ENCODE measurements at regions not wholly inside any gene's neighbourhood (a gene's known extent, or its start where the extent isn't known, plus 50 kb on each side); places are given as distances from the start of the nearest gene placed in this dataset.

DNA sequence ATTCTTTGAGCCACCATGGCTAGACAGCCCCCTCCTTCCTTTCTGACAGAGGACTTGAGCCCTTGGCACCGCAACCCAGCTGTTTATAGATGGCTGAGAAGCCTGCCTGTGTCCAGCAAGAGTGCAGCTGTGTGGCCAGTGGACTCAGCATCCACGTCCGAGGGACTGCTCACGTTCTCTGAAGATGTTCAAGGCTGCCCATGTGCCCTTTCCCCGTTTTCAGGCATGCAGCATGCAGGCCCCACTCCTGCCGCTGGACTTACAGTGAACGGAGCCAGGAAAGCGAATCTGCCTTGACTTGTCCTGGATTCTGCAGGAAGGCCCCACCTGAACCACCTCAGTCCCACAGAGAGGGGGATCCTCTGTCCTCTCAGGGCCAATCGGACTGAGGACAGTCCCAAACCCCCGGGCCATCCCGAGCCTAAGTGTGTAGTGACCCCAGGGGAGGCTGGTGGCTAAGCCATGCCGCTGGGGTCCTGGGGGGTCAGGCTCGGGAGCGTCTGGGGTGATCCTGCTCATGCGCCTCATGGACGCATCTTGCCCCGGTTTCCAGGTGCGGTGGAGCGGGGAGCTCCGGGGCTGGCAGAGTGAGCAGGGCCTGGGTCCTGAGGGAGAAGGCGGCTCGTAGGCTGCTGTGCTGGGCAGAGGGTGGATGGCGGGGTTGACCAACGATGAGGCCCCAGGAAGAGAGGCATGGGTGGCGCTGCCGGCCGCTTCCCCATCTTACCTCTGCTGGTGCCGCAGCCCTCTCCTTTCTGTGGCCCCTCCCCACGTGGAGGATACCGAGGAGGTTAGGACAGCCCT, 170.7 kb downstream of the CTTN start:
- Mint-ChIP-seq H3K9me3 (peaks cover 0 to 5% of the 10 kb centered on the region in 2 donors), H3K36me3 (no peaks in the 10 kb centered on the region), H3K27ac (no peak overlapping the region), H3K27me3 (peaks cover 34 to 52% of the 10 kb centered on the region in 2 donors), H3K4me3 (no peak overlapping the region), H3K4me1 (peaks cover 0 to 1% of the 10 kb centered on the region in 2 donors)
- no peak for DNase-seq
- no peak for ATAC-seq (replicated peaks)

DNA sequence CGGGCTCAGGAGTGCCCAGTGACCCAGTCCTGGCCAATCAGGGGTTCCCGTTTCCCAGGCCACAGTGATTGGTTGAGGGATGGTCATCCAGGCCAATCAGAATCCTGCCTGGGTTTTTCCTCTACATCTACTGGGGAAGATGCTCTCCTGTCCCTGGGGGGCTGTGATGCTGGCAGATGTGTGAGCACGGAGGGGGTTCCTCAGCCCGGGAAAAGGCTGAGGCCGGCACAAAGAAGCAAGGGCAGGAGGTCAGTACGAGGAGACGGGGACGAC, 171.2 kb downstream of the CTTN start:
- DNase-seq: no peak
- Mint-ChIP-seq H3K27ac (no peak overlapping the region), H3K9me3 (peaks cover 0 to 5% of the 10 kb centered on the region in 2 donors), H3K27me3 (peaks cover 39 to 52% of the 10 kb centered on the region in 2 donors), H3K4me1 (peaks cover 0 to 1% of the 10 kb centered on the region in 2 donors), H3K36me3 (no peaks in the 10 kb centered on the region), H3K4me3 (no peak overlapping the region)
- ATAC-seq (replicated peaks): no peak

DNA sequence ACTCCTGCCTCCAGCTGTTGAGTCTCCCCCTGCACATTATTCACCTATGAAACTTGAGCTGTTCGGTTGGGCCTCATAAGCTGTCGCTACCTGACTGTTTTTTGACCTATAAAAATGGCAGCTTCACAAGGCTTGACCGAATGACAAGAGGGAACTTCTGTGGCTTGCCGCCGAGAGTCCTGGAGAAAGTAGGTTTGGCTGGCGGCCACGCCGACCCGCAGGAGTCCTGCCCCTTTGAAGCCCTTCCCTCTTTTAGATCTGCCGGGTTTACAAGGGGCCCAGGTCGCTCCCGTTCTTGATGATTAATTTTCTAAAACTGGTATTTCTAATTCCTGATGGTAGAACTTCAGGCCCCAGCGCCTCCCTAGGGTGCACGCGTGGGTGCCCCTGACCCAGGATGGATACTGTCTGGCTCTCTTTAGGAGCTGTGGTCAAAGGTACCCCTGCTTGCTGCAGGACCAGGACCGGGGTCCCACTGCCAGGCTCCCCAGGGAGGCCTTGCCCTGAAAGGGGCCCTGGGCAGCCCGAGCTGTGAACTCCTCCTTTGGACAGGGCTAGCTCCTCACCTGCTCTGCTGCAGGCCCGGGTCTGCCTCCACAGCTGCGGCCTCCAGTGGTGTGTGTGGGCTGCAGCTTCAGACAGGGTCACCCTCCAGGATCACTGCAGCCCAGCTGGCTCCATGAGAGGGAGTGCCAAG, 171.8 kb downstream of the CTTN start:
- DNase-seq (no peak), ATAC-seq (replicated peaks) (no peak)
- H3K27me3 Mint-ChIP-seq: peaks cover 44 to 52% of the 10 kb centered on the region in 2 donors
- H3K4me1 Mint-ChIP-seq: peaks cover 0 to 1% of the 10 kb centered on the region in 2 donors
- peaks cover 0 to 5% of the 10 kb centered on the region in 2 donors for H3K9me3 Mint-ChIP-seq
- no peak overlapping the region for H3K4me3 Mint-ChIP-seq
- H3K27ac Mint-ChIP-seq: no peak overlapping the region
- H3K36me3 Mint-ChIP-seq: no peaks in the 10 kb centered on the region

- no peak for ATAC-seq (replicated peaks)
- Mint-ChIP-seq H3K27ac (no peak overlapping the region), H3K27me3 (peaks cover 44 to 47% of the 10 kb centered on the region in 2 donors), H3K4me3 (no peak overlapping the region), H3K4me1 (peaks cover 0 to 1% of the 10 kb centered on the region in 2 donors), H3K9me3 (peaks cover 0 to 3% of the 10 kb centered on the region in 2 donors), H3K36me3 (no peaks in the 10 kb centered on the region)
- no peak for DNase-seq
Observed at GRCh38 chr11:70570693-70571395, 172.5 kb downstream of the CTTN start.

- Mint-ChIP-seq H3K4me3 (no peak overlapping the region), H3K4me1 (peaks cover 0 to 1% of the 10 kb centered on the region in 2 donors), H3K9me3 (peaks cover 0 to 1% of the 10 kb centered on the region in 2 donors), H3K27ac (no peak overlapping the region), H3K27me3 (peaks cover 28 to 31% of the 10 kb centered on the region in 2 donors), H3K36me3 (no peaks in the 10 kb centered on the region)
- DNase-seq (no peak), ATAC-seq (replicated peaks) (no peak)
Observed at GRCh38 chr11:70572974-70573260, 174.6 kb downstream of the CTTN start.

DNA sequence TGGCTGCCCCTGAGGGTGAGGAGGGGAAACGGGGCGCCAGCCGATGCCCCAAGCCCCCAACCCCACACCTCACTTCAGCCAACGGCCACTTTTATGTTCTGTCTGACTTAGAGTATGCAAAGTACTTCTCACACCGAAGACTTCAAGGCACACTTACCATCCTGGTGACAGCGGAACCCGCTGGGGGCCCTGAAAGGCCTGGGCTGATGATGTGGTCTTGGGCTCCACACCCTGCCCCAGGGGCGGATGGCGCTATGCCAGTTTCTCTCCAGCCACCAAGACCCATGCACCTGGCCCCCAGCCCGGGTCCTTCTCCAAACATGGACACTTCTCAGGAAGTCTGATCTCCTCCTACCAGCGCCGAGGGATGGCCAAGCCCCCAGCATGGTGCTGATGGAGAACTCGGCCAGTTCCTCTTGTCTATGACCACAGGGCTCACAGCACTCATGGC, 175.4 kb downstream of the CTTN start:
- no peak overlapping the region for H3K4me3 Mint-ChIP-seq
- H3K27me3 Mint-ChIP-seq: peaks cover 24 to 30% of the 10 kb centered on the region in 2 donors
- ATAC-seq (replicated peaks) (no peak), DNase-seq (no peak)
- no peak overlapping the region for H3K27ac Mint-ChIP-seq
- H3K9me3 Mint-ChIP-seq: peaks cover 0 to 1% of the 10 kb centered on the region in 2 donors
- H3K4me1 Mint-ChIP-seq: peaks cover 0 to 1% of the 10 kb centered on the region in 2 donors
- H3K36me3 Mint-ChIP-seq: no peaks in the 10 kb centered on the region

GRCh38 chr11:70574725-70575347, 176.5 kb downstream of the CTTN start:
- no peak overlapping the region for H3K4me3 Mint-ChIP-seq
- peaks cover 0 to 1% of the 10 kb centered on the region in 2 donors for H3K9me3 Mint-ChIP-seq
- H3K36me3 Mint-ChIP-seq: no peaks in the 10 kb centered on the region
- H3K27ac Mint-ChIP-seq: no peak overlapping the region
- no peak for ATAC-seq (replicated peaks)
- peaks cover 14 to 20% of the 10 kb centered on the region in 2 donors for H3K27me3 Mint-ChIP-seq
- DNase-seq: no peak
- H3K4me1 Mint-ChIP-seq: no peaks in the 10 kb centered on the region

DNA sequence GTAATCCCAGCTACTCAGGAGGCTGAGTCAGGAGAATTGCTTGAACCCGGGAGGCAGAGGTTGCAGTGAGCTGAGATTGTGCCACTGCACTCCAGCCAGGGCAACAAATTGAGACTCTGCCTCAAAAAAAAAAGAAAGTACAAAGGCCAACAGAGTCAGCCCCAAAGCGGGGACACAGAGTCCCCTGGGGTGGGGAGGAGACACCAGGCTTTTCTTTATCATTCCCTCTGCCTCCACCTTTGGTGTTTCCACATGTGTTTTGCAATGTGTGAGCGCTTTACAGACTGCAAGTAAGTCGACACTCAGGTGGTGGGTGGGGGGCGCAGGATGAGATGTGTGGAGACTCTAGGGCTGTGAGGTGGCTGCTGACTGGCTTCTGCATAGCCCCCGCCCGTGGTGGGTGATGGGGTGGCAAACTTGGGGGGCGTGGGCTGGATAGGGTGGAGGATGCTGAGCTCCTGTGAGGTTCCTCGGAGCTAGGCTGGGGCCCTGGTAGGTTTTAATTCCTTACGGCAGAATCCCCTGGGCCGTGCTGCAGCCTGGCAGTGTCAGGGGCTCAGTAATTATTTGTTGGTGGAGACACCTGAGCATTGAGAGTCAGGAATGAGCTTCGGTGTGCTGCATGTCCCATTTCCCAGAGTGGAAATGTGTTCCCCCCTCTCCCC, 177.2 kb downstream of the CTTN start:
- H3K36me3 Mint-ChIP-seq: no peaks in the 10 kb centered on the region

DNA sequence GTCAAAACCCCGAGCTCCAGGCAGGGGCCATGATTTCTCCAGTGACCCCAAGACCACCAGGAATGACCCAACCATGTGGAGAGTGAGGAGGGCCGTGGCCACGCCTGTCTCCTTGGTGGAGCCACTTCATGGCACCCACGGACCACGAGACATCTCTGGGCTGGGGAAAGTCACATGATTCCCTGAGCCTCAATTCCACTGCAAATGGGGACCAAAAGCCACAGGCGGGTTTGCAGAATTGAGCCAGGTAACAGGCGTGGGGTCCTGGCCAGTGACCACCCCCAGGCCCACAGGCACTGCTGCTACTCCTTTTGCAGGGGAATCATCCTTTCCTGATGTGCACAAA, 178.9 kb downstream of the CTTN start:
- Mint-ChIP-seq H3K27me3 (peaks cover 13 to 19% of the 10 kb centered on the region in 2 donors), H3K9me3 (peaks cover 0 to 1% of the 10 kb centered on the region in 2 donors), H3K27ac (no peak overlapping the region), H3K4me3 (no peak overlapping the region), H3K4me1 (no peaks in the 10 kb centered on the region), H3K36me3 (no peaks in the 10 kb centered on the region)
- no peak for DNase-seq
- no peak for ATAC-seq (replicated peaks)

More for the DNA sequence above, 177.2 kb downstream of the CTTN start:
- Mint-ChIP-seq H3K27ac (no peak overlapping the region), H3K9me3 (peaks cover 0 to 1% of the 10 kb centered on the region in 2 donors), H3K27me3 (peaks cover 13 to 19% of the 10 kb centered on the region in 2 donors), H3K4me1 (no peaks in the 10 kb centered on the region), H3K4me3 (no peak overlapping the region)
- DNase-seq (no peak), ATAC-seq (replicated peaks) (no peak)

DNA sequence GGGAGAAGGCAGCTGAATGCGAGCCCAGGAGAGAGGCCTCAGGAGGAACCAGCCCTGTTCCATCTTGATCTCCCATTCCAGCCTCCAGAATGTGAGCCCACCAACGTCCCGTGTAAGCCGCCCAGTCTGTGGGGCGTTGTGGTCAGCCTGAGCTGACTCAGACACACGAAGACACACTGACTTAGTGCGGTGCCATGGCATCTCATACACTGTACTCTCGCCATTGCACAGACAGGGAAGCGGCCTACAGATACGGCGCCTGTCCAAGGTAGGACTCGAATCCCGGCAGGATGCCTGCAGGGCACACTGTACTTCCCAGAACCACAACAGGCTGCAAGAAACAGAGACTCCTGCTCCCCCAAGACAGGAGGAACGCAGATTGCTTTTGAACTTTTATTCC, 179.6 kb downstream of the CTTN start:
- no peak overlapping the region for H3K4me3 Mint-ChIP-seq
- peaks cover 12 to 13% of the 10 kb centered on the region in 2 donors for H3K27me3 Mint-ChIP-seq
- no peaks in the 10 kb centered on the region for H3K4me1 Mint-ChIP-seq
- no peaks in the 10 kb centered on the region for H3K36me3 Mint-ChIP-seq
- no peaks in the 10 kb centered on the region for H3K9me3 Mint-ChIP-seq
- DNase-seq: no peak
- ATAC-seq (replicated peaks): no peak
- H3K27ac Mint-ChIP-seq: no peak overlapping the region

DNA sequence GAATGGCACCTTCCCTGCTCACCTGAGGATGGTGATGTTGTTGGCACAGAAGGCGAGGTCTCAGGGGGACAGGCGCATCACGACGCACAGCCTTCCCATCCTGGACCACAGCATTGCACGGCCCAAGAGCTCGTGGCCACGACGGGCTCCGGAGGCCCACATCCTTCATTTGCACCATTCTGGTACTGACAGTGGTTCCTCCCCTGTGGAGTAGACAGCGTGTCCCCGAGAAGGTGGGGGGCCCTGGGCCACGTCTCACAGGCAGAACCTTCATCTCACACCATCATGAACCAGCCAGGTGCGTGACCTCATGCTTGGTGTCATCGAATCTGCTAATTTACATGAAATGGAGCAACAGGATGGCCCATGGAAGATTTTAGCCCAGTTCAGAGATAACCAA, 180.0 kb downstream of the CTTN start:
- Mint-ChIP-seq H3K36me3 (no peaks in the 10 kb centered on the region), H3K27ac (no peak overlapping the region), H3K4me1 (no peaks in the 10 kb centered on the region), H3K4me3 (no peak overlapping the region), H3K9me3 (no peaks in the 10 kb centered on the region), H3K27me3 (peaks cover 12 to 13% of the 10 kb centered on the region in 2 donors)
- DNase-seq (no peak), ATAC-seq (replicated peaks) (no peak)

GRCh38 chr11:70578831-70579230, 180.5 kb downstream of the CTTN start:
- no peaks in the 10 kb centered on the region for H3K36me3 Mint-ChIP-seq
- H3K4me3 Mint-ChIP-seq: no peak overlapping the region
- H3K4me1 Mint-ChIP-seq: no peaks in the 10 kb centered on the region
- ATAC-seq (replicated peaks) (no peak), DNase-seq (no peak)
- H3K9me3 Mint-ChIP-seq: no peaks in the 10 kb centered on the region
- H3K27me3 Mint-ChIP-seq: peaks cover 12% of the 10 kb centered on the region in 2 donors
- H3K27ac Mint-ChIP-seq: no peak overlapping the region

DNA sequence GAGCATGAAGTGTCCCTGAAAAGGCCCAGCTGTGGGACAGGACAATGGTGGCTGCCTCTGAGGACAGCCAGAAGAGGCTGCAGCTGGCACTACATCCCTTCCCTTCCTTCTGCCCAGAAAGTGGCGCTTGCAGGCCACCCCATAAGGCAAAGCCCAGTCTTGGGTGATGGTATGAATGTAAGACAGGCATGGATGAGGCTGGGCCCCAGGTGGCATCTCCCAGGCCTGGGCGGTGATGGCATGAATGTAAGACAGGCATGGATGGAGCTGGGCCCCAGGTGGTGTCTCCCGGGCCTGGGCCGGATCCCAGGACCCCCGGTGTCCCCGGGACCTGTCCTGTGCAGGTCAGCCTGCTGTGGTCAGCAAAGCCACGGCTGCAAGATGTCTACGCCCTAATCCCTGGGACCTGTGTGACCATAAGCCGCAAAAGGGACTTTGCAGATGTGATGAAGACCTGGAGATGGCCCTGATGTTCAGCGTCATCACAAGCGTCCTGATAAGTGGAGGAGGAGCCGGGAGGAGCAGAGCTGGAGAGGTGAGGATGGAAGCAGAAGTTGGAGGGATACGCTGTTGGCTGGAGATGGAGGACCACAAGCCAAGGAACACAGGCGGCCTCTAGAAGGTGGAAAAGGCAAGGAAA, 181.1 kb downstream of the CTTN start:
- Mint-ChIP-seq H3K9me3 (no peaks in the 10 kb centered on the region), H3K36me3 (no peaks in the 10 kb centered on the region), H3K4me3 (no peak overlapping the region), H3K27me3 (peaks cover 6% of the 10 kb centered on the region in 2 donors), H3K4me1 (no peaks in the 10 kb centered on the region), H3K27ac (no peak overlapping the region)
- DNase-seq (no peak), ATAC-seq (replicated peaks) (no peak)

Measured in stimulated activated naive B cell treated with anti-CD40 and anti-IgM and Interleukin-4, amounts not matched to agents 10 μg/mL and 1 μg/mL and 100 μg/mL, for 72 hours (primary cell).